ENCODE measurements at regions not wholly inside any gene's neighbourhood (a gene's known extent, or its start where the extent isn't known, plus 50 kb on each side); places are given as distances from the start of the nearest gene placed in this dataset.

DNA sequence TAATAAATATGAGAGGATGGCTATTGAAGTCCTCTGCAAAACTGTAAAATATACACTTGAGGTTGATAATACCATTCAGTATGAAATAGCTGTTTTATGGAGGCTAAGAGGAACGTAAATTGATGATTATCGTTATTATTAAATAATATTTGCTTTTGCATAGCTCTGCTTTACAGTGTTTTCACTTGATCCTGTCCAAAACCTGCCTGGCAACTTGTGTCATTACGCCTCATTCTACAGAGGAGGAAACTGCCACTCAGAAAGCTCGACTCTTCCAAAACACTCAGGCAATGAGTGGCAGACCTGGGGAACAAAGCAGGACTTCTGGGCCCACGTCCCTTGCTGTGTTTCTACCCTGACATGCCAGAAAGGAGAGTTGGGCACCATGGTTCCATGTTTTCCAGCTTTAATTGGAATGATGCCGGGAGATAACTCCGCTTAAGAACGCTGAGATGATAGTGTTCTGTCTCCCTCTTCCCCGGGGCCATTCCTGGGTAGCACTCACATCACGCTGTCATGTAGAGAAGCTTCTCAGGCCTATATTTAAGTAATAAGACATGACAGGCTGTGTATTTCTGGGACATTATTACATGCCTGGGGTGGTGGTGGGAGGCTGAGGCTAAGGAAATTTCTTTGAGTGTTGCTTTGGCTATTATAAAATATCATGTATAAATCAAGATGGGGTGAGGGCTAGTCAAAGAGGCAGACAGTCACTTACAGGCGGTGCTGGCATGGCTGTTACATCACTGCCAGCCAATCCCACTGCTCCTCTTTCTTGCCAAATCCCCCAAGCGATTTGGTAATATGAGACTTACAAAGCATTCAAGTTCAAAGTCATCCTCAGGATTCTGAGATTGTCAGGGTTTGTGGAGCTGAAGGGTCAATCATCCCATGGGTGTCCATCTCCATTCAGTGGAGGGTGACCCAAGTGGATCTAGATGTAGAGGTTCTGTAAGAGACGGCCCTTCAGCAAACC is 501.7 kb downstream of the INSC start:
- no peak for ATAC-seq
- FAIRE-seq = no peak
- in situ Hi-C loops (cut with HindIII; ENCODE audit: extremely low pct_ligation_motif_present, low pct_unique_long_range_greater_than_20kb) = no loop called here

More for the DNA sequence above, 501.7 kb downstream of the INSC start:
- TF ChIP-seq BHLHE40 (IDR thresholded peaks at IDR 0.05; ENCODE audit: low read length) (no peak), POGK (CRISPR knock-in tag; conservative IDR thresholded peaks at IDR 0.05) (no peak), ZNF766 (CRISPR knock-in tag; IDR thresholded peaks at IDR 0.05; ENCODE audit: borderline replicate concordance) (no peak), SNRNP70 (IDR thresholded peaks at IDR 0.05; ENCODE audit: low read depth, low read length) (no peak), ZNF850 (CRISPR knock-in tag; conservative IDR thresholded peaks at IDR 0.05) (no peak), TOPORS (CRISPR knock-in tag; IDR thresholded peaks at IDR 0.05) (no peak), REL (CRISPR knock-in tag; conservative IDR thresholded peaks at IDR 0.05) (no peak)
- TF ChIP-seq, protein P1, sequence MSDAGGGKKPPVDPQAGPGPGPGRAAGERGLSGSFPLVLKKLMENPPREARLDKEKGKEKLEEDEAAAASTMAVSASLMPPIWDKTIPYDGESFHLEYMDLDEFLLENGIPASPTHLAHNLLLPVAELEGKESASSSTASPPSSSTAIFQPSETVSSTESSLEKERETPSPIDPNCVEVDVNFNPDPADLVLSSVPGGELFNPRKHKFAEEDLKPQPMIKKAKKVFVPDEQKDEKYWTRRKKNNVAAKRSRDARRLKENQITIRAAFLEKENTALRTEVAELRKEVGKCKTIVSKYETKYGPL (CRISPR knock-in tag; IDR thresholded peaks at IDR 0.05) = no peak
- Histone ChIP-seq H2AFZ (ENCODE audit: low read length) (no peak overlapping the region), H3K27me3 (ENCODE audit: control insufficient read depth in 1 of 2, insufficient read depth in 2 of 2, low read length in 2 of 2) (no peaks in the 10 kb centered on the region), H3K4me1 (ENCODE audit: insufficient read depth, low read length) (peaks cover 14% of the 10 kb centered on the region), H4K20me1 (ENCODE audit: insufficient read depth, low read length) (no peaks in the 10 kb centered on the region), H3K27ac (ENCODE audit: extremely low read length, insufficient read depth, low read length) (no peak overlapping the region), H3K9ac (ENCODE audit: insufficient read depth, low read depth, low read length) (no peak overlapping the region), H3K4me3 (replicated peaks in 1 of 3; ENCODE audit: insufficient read depth in 1 of 3, low read depth in 2 of 3, low read length in 3 of 3) (no peak overlapping the region), H3K9me3 (ENCODE audit: low read length) (no peaks in the 10 kb centered on the region), H3K79me2 (ENCODE audit: insufficient read depth, low read length) (no peaks in the 10 kb centered on the region), H3K4me2 (ENCODE audit: low read depth, low read length) (no peak overlapping the region), H3K36me3 (replicated peaks in 1 of 2; ENCODE audit: control insufficient read depth in 1 of 2, insufficient read depth in 2 of 2, low read length in 2 of 2) (no peaks in the 10 kb centered on the region)
- ChIA-PET CTCF (ENCODE audit: low intra/inter-chr PET ratio, low total read pairs) (no interaction called here), POLR2A (interaction anchor here (0.6 kb wide), 1 partner anchor 35 kb away, joined by 4 read pairs; no protein-coding TSS in a partner anchor)
- BruUV-seq (replicated peaks) = no TSS peak
- 24% methylated on average over 11 of the region's 13 CpGs for WGBS (ENCODE audit: low lambda C conversion rate)
- no peak for DNase-seq (ENCODE audit: low spot score)
- intact Hi-C loops (cut with micrococcal nuclease; ENCODE audit: unreplicated experiment) = no loop called here
